ENCODE measurements at regions not wholly inside any gene's neighbourhood (a gene's known extent, or its start where the extent isn't known, plus 50 kb on each side); places are given as distances from the start of the nearest gene placed in this dataset.

DNA sequence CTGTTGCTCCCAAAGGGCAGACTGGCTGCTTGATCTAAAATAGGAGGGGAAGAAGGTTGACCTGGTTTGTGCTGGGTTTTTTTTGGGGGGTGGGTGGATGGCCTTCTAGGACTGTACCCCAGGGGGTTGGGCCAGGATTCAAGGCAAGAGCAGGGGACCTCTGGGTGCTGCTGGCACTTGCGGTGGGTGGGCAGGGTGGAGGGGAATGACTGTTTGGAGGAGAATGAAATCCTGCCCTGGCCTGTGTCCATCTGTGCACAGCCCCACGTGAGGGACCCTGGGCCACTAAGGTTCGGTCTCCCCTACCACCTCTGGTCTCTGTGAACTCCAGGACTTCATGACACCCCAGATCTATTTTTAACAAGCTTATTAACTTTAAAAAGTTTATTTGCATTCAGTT, 414.2 kb downstream of the PTPRU start:
- TF ChIP-seq, protein P1, sequence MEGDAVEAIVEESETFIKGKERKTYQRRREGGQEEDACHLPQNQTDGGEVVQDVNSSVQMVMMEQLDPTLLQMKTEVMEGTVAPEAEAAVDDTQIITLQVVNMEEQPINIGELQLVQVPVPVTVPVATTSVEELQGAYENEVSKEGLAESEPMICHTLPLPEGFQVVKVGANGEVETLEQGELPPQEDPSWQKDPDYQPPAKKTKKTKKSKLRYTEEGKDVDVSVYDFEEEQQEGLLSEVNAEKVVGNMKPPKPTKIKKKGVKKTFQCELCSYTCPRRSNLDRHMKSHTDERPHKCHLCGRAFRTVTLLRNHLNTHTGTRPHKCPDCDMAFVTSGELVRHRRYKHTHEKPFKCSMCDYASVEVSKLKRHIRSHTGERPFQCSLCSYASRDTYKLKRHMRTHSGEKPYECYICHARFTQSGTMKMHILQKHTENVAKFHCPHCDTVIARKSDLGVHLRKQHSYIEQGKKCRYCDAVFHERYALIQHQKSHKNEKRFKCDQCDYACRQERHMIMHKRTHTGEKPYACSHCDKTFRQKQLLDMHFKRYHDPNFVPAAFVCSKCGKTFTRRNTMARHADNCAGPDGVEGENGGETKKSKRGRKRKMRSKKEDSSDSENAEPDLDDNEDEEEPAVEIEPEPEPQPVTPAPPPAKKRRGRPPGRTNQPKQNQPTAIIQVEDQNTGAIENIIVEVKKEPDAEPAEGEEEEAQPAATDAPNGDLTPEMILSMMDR (IDR thresholded peaks at IDR 0.05; ENCODE audit: control extremely low read depth, extremely low read depth), result no peak

DNA sequence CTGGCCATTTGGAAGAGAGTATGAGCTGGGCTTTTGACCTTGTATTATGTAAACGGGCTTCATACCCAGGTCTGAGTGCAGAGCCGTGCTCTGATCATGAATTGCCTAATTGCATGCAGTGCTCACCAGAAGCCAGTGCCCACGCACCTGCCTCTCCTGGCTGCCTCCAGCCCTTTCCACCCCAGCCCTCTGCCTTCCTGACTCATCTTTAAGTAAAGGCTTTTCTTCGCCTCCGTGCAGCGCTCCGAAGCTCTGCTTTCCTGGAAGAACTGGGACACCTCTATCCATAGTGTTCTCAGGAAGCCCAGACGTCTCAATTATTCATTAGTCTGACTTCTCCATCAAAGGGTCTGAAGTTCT, 413.7 kb downstream of the PTPRU start:
- DNase-seq (no peak), ATAC-seq (ENCODE audit: insufficient read depth, low FRiP score) (no peak)
- peaks cover 0 to 3% (median 0%) of the 10 kb centered on the region in 3 donors for H3K27me3 ChIP-seq (ENCODE audit: control insufficient read depth in 3 of 3, insufficient read depth in 3 of 3, low read length in 2 of 3)
- peaks cover 0 to 5% (median 0%) of the 10 kb centered on the region in 4 donors for H3K9me3 ChIP-seq (ENCODE audit: control insufficient read depth in 4 of 4, insufficient read depth in 3 of 4, low read length in 3 of 4)
- H3K36me3 ChIP-seq (ENCODE audit: control insufficient read depth in 4 of 4, insufficient read depth in 4 of 4, low read length in 4 of 4), result no peaks in the 10 kb centered on the region
- no peak overlapping the region for H3K27ac ChIP-seq (ENCODE audit: low read depth in 1 of 2, low read length in 1 of 2)
- H3K4me1 ChIP-seq (ENCODE audit: control insufficient read depth in 5 of 5, insufficient read depth in 5 of 5, low read length in 5 of 5), result no peaks in the 10 kb centered on the region
- H3K9ac ChIP-seq (ENCODE audit: insufficient read depth in 1 of 2, low read length in 2 of 2), result no peak overlapping the region
- TF ChIP-seq, protein P1 (IDR thresholded peaks at IDR 0.05; ENCODE audit: control extremely low read depth, extremely low read depth), result no peak
- WGBS, 2 donors, result 84 to 92% methylated on average over 8 of the region's 8 CpGs
- no peak overlapping the region for H3K4me3 ChIP-seq

More for the DNA sequence above, 414.2 kb downstream of the PTPRU start:
- H3K27ac ChIP-seq (ENCODE audit: low read depth in 1 of 2, low read length in 1 of 2), result no peak overlapping the region
- no peaks in the 10 kb centered on the region for H3K4me1 ChIP-seq (ENCODE audit: control insufficient read depth in 5 of 5, insufficient read depth in 5 of 5, low read length in 5 of 5)
- DNase-seq, result no peak
- no peak overlapping the region for H3K9ac ChIP-seq (ENCODE audit: insufficient read depth in 1 of 2, low read length in 2 of 2)
- no peak for ATAC-seq (ENCODE audit: insufficient read depth, low FRiP score)
- H3K4me3 ChIP-seq, result no peak overlapping the region
- peaks cover 0 to 5% (median 0%) of the 10 kb centered on the region in 4 donors for H3K9me3 ChIP-seq (ENCODE audit: control insufficient read depth in 4 of 4, insufficient read depth in 3 of 4, low read length in 3 of 4)
- 90 to 94% methylated on average over 3 of the region's 3 CpGs for WGBS, 2 donors
- H3K27me3 ChIP-seq (ENCODE audit: control insufficient read depth in 3 of 3, insufficient read depth in 3 of 3, low read length in 2 of 3), result peaks cover 0 to 3% (median 0%) of the 10 kb centered on the region in 3 donors
- H3K36me3 ChIP-seq (ENCODE audit: control insufficient read depth in 4 of 4, insufficient read depth in 4 of 4, low read length in 4 of 4), result no peaks in the 10 kb centered on the region

DNA sequence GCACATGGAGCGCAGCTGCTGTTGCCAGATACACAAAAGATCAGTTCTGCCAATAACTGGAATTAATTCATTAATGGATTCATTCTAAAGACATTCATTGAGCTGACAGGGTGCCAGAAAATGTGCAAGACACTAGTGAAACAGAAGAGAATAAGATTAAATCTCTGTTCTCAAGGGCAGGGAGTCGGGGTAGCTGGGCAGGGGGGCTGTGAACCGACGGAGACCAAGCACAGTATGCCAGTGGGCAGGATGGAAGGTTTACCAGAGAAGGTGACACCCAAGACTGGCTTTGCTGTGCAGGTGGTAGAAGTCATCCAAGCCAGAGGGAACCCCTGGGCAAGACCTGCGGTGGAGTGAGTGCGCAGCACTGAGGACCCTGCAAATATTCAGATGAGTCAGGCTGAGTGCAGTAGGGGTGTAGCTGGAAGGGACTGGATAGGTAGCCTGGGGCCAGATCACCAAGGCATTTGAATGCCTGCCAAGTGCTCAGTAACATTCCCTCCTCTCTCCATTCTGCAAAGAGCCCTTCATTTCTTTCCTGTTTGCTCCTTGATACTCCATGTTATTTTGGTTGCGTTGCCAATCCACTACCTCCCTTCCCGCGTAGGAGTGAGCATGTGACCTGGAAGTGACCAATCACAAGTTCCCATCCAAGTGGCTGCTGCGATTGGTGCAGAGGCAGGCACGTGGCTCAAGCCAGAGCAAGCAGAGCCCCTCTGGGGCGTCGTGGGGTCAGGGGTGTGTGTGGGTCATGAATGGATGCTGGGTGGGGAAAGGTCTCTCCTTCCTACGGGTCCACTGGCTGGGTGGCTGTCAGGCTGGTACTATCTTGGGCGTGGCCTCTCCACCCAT, 413.1 kb downstream of the PTPRU start:
- no peaks in the 10 kb centered on the region for H3K36me3 ChIP-seq (ENCODE audit: control insufficient read depth in 4 of 4, insufficient read depth in 4 of 4, low read length in 4 of 4)
- no peak overlapping the region for H3K9ac ChIP-seq (ENCODE audit: insufficient read depth in 1 of 2, low read length in 2 of 2)
- 85 to 87% methylated on average over 15 of the region's 15 CpGs for WGBS, 2 donors
- TF ChIP-seq, protein P1 (IDR thresholded peaks at IDR 0.05; ENCODE audit: control extremely low read depth, extremely low read depth), result no peak
- no peak overlapping the region for H3K27ac ChIP-seq (ENCODE audit: low read depth in 1 of 2, low read length in 1 of 2)
- ATAC-seq (ENCODE audit: insufficient read depth, low FRiP score), result no peak
- no peaks in the 10 kb centered on the region for H3K4me1 ChIP-seq (ENCODE audit: control insufficient read depth in 5 of 5, insufficient read depth in 5 of 5, low read length in 5 of 5)
- H3K27me3 ChIP-seq (ENCODE audit: control insufficient read depth in 3 of 3, insufficient read depth in 3 of 3, low read length in 2 of 3), result peaks cover 0 to 3% (median 0%) of the 10 kb centered on the region in 3 donors
- no peak overlapping the region for H3K4me3 ChIP-seq
- no peak for DNase-seq
- H3K9me3 ChIP-seq (ENCODE audit: control insufficient read depth in 4 of 4, insufficient read depth in 3 of 4, low read length in 3 of 4), result peaks cover 0 to 5% (median 0%) of the 10 kb centered on the region in 4 donors
